ENCODE measurements at regions not wholly inside any gene's neighbourhood (a gene's known extent, or its start where the extent isn't known, plus 50 kb on each side); places are given as distances from the start of the nearest gene placed in this dataset.

- Histone ChIP-seq H4K91ac (ENCODE audit: insufficient read length, low read depth, low read length) (no peak overlapping the region), H2BK20ac (ENCODE audit: low read depth, low read length, poor library complexity, severe bottlenecking) (no peak overlapping the region), H3K4me1 (ENCODE audit: insufficient read depth, low read length) (no peaks in the 10 kb centered on the region; the same call in 1 of the 2 replicates), H3K14ac (ENCODE audit: insufficient read depth, low read length) (no peak overlapping the region), H3K56ac (ENCODE audit: insufficient read length, low read depth, low read length) (no peak overlapping the region), H4K20me1 (ENCODE audit: control insufficient read depth, insufficient read depth, insufficient read length) (no peaks in the 10 kb centered on the region), H3T11ph (ENCODE audit: low read length) (no peak overlapping the region), H2BK12ac (ENCODE audit: insufficient read length, low read depth, low read length) (no peak overlapping the region), H3K27me3 (ENCODE audit: insufficient read depth, low read length) (no peaks in the 10 kb centered on the region), H2BK120ac (ENCODE audit: low read depth, low read length, poor library complexity, severe bottlenecking) (no peak overlapping the region), H3K18ac (ENCODE audit: insufficient read length, low read depth, low read length) (no peak overlapping the region), H3K79me1 (ENCODE audit: insufficient read depth, low read depth, low read length, poor library complexity, severe bottlenecking) (peaks cover 4% of the 10 kb centered on the region), H3K9me3 (ENCODE audit: control insufficient read depth, low read depth, low read length) (no peaks in the 10 kb centered on the region), H2AK5ac (ENCODE audit: insufficient read length, low read length) (no peak overlapping the region), H3K4ac (ENCODE audit: low read depth, low read length) (no peak overlapping the region), H4K8ac (replicated peaks; ENCODE audit: insufficient read length, low read depth, low read length) (no peak overlapping the region), H3K27ac (ENCODE audit: insufficient read length, low read depth, low read length) (no peak overlapping the region), H3K23me2 (ENCODE audit: insufficient read length, low read depth, low read length, poor library complexity, severe bottlenecking) (no peaks in the 10 kb centered on the region), H2BK15ac (ENCODE audit: low read depth, low read length) (no peak overlapping the region), H3K23ac (ENCODE audit: insufficient read length, low read depth, low read length) (no peak overlapping the region), H2BK5ac (ENCODE audit: insufficient read length, low read length) (no peak overlapping the region), H3K4me2 (ENCODE audit: insufficient read depth, insufficient read length, low read length) (no peak overlapping the region), H2AFZ (ENCODE audit: low read length) (no peak overlapping the region), H3K9ac (ENCODE audit: extremely low read depth, insufficient read length, low read length) (no peak overlapping the region), H3K79me2 (ENCODE audit: insufficient read depth, low read length) (peaks cover 14% of the 10 kb centered on the region; the same call in 1 of the 2 replicates), H4K5ac (ENCODE audit: insufficient read length, low read depth, low read length) (no peak overlapping the region)
- H3K4me3 Mint-ChIP-seq, result no peak overlapping the region
- no peak for TF ChIP-seq CTCF (conservative IDR thresholded peaks at IDR 0.05)
- peaks cover 0 to 6% of the 10 kb centered on the region in 2 experiments; a peak in 1 of 4 replicates for H3K4me1 Mint-ChIP-seq
- no CpG with 5 or more reads among the region's 15 CpGs for WGBS (ENCODE audit: extremely low coverage, insufficient read length, low lambda C conversion rate)
- H3K9me3 Mint-ChIP-seq, result no peaks in the 10 kb centered on the region
- DNase-seq, result no peak
- H3K27me3 Mint-ChIP-seq (ENCODE audit: low read depth), result no peaks in the 10 kb centered on the region
- peaks cover 13 to 36% (median 30%) of the 10 kb centered on the region in 3 experiments; a peak in 6 of 7 replicates for H3K36me3 Mint-ChIP-seq (ENCODE audit: insufficient read depth in 1 of 3, low read depth in 3 of 3)
- peak overlapping the region in 1 of 3 experiments; percentile 66; a peak in 2 of 7 replicates for H3K27ac Mint-ChIP-seq
Measured at GRCh38 chr19:5285955-5286354, 54.7 kb downstream of the PTPRS start.
